22Rv1 (cell line): ENCODE measurements at regions not wholly inside any gene's neighbourhood (a gene's known extent, or its start where the extent isn't known, plus 50 kb on each side); places are given as distances from the start of the nearest gene placed in this dataset.
A peak's percentile ranks its signal among the peaks of the same experiment; 100 is the strongest.

Experiments
- H3K27ac ChIP-seq: fragments of 450-650 bp; 2 replicates; pipeline ENCODE4 v1.5.1; 2017
- CTCF ChIP-seq: fragments of 450-650 bp; IDR thresholded peaks from 2 replicates; pipeline ENCODE4 v1.5.1; 2017; ENCODE audit warnings: mild to moderate bottlenecking
- ZFX ChIP-seq: fragments of 450-650 bp; IDR thresholded peaks from 2 replicates; pipeline ENCODE4 v1.6.1; 2017; ENCODE audit warnings: antibody characterized with exemption, borderline replicate concordance

DNA sequence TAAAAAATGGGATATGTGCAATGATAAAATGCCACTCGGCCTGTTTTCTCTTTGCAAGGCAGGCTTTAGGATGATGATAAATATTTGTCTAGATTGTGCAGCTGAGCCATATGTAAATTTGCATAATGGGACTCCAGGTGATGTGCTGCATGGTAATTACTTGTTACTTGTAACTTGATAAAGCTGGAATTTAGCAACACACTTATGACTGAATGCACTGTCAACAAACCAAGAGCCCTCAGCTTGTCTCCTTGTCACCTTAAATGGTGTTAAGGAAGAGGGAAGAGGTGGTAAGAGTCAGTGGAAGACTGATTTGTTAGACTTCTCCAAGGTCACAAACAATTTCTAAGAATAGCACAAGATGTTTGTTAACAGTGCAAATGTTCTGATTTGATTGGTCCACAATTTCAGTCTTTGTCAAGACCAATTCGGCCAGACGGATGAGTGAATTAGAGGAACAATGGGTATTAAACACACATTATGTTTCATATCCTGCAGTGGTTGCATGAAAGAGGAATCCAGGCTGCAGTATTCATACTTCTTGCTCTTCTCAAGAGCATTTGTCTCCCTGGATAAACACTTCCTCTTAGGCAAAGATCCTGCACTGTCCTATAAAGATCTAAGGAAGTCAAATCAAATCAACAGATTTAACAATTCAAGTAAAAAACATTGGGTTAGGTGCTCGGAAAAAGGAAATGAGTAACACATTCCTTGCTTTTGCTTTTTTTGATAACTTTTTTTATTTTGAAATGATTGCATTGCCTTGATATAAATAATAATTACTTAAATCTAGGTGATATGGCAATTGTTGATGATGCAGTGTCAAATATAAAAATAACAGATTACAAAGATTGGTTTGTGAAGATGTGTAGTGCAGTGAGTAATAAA is 448.3 kb upstream of the DDI1 start:
- H3K27ac ChIP-seq: peak overlapping the region; percentile 67
- TF ChIP-seq CTCF: no peak
- no peak for TF ChIP-seq ZFX

- no peak overlapping the region for H3K27ac ChIP-seq
- TF ChIP-seq CTCF (no peak), ZFX (no peak)
Observed at GRCh38 chr11:103591554-103591953, 444.9 kb upstream of the DDI1 start.

- no peak overlapping the region for H3K27ac ChIP-seq
- TF ChIP-seq ZFX (no peak), CTCF (no peak)
Observed at GRCh38 chr11:103594283-103594682, 442.2 kb upstream of the DDI1 start.

- TF ChIP-seq ZFX (no peak), CTCF (no peak)
- no peak overlapping the region for H3K27ac ChIP-seq
Observed at GRCh38 chr11:103596315-103596714, 440.1 kb upstream of the DDI1 start.

DNA sequence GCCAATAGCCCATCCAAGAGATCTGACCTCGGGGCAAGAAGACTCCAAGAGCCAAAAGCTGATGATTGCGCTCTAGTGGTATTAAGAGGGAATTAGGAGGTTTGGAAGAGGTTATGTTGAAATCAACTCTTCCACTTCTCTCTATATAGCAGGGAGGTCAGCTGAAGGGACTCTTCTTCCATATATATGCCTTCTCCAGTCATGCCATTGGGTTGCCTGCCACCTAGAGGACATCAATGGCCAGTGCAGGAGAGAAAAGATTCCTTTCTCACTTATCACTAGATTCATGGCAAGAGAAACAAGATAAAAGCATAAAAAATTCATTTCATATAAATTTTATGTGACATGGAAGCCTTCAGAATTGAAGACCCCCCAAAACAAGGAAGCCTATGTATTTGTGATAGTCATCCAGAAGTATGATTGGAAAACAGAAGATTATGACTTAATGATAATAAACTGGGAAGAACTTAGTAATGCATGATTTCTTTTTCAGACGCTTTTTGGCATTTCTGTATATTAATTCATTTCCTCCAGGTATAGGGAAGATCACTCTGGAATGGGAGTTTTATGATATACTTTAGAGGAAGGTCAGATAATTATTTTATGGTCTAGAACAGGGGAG is 435.1 kb upstream of the DDI1 start:
- TF ChIP-seq ZFX: no peak
- TF ChIP-seq CTCF: peak; percentile 90
- H3K27ac ChIP-seq: no peak overlapping the region

GRCh38 chr11:103602840-103603239 is 433.6 kb upstream of the DDI1 start:
- no peak for TF ChIP-seq CTCF
- no peak for TF ChIP-seq ZFX
- H3K27ac ChIP-seq: no peak overlapping the region

DNA sequence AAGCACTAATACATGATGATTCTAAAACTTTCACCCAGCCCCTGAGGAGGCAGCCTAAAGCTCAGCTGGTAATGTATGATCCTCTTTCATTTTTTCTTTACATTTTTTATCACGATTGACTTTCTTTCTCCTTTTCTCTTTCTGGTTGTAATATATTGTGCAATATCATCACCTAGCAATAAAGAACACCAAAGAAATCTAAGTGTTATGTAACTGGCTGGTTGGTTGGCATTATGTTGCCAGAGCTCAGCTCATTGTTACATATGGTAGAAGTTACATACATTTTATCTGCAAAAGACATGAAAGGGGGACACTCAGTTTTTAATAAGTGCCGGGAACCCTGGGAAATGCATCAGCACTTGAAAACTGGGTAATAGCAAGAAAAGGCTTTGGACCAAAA is 432.1 kb upstream of the DDI1 start:
- H3K27ac ChIP-seq: no peak overlapping the region

More for the DNA sequence above, 432.1 kb upstream of the DDI1 start:
- TF ChIP-seq CTCF: no peak
- TF ChIP-seq ZFX: no peak
